HG03354 (cell line): ENCODE measurements at regions not wholly inside any gene's neighbourhood (a gene's known extent, or its start where the extent isn't known, plus 50 kb on each side); places are given as distances from the start of the nearest gene placed in this dataset.
A peak's percentile ranks its signal among the peaks of the same experiment; 100 is the strongest.
"Not testable (repeated sequence)": the region's sequence is repeated elsewhere in the genome, so short reads cannot be mapped to it uniquely, and the experiment has no call there.

Experiments
- ATAC-seq: cut with Tn5 transposase; IDR thresholded peaks from one replicate; pipeline ENCODE4 v1.9.1; 2021; ENCODE audit warnings: mild to moderate bottlenecking; ENCODE audit not compliant: unreplicated experiment, poor library complexity, severe bottlenecking

DNA sequence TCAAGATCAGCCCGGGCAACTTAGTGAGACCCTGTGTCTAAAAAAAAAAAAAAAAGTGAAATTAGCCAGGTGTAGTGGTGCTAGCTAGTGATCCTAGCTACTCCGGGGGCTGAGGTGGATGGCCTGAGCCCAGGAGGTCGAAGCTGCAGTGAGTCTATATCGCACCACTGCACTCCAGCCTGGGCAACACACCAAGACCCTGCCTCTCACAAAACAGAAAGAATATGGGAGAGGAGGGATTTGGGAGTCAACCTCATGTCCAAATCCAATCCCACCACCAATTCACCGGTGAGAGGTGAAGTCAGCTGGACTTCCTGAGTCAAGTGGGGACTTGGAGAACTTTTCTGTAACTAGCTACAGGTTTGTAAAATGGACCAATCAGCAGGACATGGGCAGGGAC is 80.5 kb upstream of the MFGE8 start:
- no peak for ATAC-seq

DNA sequence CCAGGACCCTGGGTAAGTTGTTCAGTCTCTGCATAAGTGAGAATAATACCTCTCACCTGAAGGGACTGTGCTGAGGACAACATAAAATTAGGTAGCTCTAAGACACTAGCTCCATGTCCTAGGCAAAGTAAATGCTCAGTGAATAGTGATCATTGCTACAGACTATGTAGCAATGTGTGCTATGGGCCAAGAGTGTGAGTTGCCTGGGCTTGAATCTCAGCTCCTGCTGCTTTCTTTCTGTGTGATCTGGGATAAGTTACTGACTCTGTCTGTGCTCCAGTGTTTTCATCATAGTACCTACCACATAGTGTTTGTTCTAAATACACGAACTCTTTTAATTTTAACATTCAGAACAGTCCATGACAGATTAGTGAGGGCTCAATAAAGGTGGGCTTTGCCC is 81.1 kb upstream of the MFGE8 start:
- ATAC-seq, result no peak

DNA sequence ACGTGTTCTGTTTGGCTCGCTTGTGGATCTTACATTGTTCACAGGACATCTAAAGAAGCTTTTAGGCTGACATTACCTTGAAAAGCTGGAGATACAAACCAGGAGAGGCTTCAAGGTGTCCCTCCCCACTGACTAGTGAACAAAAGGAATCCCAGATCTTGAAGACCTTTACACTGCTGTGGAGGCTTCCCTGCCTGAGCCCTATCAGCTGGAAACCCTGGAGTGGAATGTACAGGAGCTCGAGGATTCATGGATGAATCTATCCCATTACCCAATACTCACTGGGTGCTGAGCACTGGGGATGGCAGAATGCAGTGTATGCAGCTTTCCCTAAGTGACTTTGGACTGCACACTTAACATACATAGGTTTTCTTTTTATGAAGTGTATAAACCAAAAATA is 82.3 kb upstream of the MFGE8 start:
- ATAC-seq, result no peak

DNA sequence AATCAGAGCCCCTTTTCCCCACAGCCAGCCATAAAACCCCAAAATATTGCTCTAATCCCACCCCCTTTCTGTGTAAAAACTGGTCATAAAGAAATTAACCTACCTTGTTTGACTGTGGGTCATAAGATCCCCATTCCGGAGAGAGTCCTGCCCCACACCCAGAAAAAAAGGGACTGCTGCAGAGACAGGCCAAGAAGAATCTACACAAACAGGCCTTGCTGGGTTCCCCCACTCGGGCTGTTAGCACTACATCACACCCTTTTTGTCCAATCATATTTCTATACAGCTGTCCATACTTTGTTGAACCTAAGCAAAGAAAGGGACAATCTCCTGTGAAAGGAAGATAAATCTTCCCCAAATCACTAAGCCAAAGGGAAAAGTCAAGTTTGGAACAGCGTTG is 84.4 kb upstream of the MFGE8 start:
- no peak for ATAC-seq

DNA sequence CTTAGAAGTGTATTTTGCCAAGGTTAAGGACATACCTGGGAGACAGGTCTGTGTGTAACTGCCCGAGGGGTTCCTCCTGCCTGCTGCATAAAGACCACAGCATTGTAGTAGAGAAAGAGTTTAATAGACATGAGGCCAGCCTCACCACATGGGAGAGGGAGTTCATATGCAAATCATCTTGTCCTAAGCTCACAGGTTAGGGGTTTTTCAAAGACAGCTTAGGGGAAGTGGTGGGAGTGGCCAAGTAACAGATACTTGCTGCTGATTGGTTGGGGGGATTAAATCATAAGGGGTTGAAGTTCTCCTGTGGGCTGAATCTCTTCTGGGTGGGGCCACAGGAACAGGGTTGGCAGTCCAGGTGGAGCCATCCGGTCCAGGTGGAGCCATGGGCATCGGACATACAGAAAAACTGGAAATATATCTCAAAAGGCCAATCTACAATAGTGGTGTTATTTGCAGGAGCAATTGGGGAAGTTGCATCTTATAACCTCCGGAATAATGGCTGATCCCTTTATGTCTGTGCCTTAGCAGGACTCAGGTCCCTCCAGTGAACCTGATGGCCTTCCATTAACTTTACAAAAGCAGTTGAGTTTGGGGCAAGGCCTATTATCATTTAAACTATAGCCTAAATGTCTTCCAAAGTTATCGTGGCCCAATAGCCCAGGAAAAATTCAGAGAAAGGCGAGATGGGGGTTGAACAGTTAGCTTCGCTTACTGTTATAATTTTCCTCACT is 86.0 kb upstream of the MFGE8 start:
- ATAC-seq, result no peak

DNA sequence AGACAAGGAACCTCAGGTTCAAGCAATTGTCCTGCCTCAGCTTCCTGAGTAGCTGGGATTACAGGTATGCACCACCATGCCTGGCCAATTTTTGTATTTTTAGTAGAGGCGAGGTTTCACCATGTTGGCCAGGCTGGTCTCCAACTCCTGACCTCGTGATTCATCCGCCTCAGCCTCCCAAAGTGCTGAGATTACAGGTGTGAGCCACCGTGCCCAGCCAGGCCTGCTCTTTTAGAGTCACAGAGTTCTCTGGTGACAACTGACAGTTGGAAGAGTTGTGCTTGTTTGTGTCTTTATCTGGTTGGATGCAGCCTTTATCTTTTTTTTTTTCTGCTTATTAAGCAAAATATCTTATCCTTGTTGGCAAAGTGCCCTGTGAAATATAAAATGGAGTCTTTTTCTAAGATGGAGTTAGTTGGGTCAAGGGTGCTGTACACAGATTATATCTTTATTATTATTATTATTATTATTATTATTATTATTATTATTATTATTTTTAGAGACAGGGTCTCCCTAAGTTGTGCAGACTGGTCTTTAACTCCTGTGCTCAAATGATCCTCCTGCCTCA is 86.5 kb upstream of the ABHD2 start:
- not testable (repeated sequence) for ATAC-seq

DNA sequence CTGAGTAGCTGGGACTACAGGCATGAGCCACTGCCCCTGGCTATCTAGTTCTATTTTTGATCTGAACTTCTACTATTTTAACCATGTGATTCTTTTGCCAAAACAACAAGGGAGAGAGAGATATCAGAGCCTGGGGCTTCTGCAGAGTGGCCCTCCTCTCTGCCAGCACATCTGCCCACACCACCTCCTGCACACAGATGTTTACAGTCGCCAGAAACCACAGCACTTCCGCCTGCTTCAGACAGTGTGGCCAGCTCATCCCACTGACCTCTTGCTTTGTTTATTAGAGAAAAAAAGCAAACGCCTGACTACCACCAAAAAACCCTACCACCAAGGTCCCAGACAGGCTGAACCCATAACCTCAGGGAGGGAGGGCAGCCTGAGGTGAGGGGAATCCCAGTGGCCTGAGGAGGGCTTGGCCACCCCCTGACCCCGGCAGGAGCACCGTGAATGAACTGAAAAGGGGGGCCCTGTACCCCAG is 85.9 kb upstream of the ABHD2 start:
- ATAC-seq, result peak; percentile 90

DNA sequence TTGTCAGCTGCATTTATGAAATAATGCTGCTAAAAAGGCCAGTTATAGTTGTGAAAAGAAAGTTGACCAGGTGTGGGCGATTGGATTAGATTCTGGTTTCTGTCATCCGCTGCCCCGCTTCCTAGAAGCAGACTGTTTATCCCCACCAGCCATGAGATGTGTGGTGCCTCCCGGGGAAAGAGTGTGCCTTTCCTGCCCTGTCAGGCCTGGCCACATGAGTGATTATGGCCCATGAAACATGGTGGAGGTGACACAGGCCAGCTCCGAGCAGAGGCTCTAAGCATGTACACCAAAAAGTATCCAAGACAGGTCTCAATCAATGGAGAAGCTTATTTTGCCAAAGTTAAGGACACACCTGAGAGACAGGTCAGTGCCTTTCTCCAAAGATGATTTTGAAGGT is 85.4 kb upstream of the ABHD2 start:
- no peak for ATAC-seq

DNA sequence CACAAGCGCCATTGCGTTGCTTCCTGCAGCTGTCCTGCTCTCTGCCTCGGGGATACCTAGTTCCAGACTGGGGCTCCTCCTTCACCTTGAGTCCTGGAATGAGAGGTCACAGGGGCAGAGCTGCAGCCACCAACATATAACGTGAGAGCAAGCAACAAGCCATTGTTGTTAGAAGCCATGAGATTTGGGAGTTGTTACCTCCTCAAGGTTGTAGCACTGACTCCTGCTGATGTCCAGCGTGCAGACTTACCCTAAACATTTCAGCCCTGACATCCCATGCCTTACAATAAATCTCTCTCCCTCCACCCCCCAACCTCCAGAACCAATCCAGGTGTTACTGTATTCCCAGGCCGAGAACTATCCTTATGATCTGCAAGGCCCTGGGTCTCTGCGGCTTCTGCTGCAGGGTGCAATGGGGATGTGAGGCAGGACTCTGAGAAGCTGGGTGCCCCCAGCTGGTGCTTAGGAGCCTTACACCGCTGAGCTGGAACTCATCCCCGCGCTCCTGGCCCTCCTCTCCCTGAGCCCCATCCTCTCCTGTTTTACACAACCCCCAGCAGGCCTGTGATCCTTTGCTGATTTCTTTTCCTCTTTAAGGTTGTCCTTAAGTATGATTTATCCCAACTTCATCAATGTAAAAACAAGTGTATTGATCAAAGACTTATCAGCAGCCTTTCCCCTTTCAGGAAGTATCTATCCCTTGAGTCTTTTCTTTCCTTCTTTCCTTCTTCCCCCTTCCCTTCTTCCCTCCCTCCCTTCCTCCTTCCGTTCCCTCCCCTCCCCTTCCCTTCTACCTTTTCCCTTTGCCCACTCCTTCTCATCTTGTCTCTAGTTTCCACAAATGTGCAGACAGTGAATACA is 84.2 kb upstream of the ABHD2 start:
- ATAC-seq, result no peak

DNA sequence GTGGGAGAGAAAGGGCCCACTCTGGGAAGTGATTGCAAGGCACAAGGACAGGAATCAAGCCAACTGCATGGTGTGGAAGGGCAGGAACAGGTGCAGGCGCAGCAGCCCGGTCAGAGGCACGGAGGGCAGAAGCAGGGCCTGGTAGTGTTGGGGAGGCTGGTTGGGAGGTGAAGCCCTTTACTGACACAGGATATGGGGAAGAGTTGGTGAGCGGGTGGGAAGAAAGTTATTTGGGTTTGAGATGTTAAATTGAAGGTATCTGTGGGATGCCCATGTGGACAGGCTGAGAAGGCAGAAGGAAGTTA is 83.6 kb upstream of the ABHD2 start:
- ATAC-seq, result no peak

DNA sequence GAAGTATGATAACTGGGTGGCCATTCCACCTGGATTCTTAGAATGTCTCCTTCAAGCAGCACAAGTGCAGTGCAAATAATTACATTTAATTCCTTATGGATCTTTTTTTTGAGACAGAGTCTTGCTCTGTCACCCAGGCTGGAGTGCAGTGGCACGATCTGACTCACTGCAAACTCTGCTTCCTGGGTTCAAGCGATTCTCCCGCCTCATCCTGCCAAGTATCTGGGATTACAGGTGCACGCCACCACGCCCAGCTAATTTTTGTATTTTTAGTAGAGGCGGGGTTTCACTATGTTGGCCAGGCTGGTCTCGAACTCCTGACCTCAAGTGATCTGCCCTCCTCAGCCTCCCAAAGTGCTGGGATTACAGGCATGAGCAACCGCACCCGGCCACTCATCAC is 80.7 kb upstream of the ABHD2 start:
- not testable (repeated sequence) for ATAC-seq

DNA sequence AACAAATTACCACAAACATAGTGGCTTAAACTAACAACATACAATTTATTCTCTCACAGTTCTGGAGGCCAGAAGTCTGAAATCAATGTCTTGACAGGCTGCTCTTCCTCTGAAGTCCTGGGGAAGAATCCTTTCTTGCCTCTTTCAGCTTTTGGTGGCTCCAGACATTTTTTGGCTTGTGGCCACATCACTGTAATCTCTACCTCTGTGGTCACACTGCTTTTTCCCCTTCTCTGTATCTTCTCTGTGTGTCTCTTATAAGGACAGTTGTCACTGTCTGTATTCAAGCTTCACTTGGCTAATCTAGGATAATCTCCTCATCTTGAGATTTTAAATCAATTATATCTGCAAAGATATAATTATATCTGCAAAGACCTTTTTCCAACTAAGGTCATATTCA is 80.3 kb upstream of the ABHD2 start:
- no peak for ATAC-seq

DNA sequence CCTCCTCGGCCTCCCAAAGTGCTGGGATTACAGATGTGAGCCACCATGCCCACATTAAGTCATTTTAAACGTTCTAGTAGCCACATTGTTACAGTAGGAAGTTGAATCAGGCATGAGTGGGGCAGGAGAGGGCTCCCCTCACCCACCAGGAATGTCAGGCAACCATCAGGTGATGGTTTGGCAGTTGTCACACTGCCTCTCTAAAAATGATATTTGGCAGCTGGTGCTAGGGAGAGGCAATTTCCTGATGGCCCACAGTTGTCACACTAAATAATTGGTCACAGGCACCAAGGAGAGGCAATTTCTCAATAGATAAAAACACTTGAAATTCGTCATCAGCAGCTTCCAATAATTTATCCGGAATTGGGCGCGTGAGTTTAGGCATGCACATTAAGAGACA is 79.2 kb upstream of the ABHD2 start:
- no peak for ATAC-seq

DNA sequence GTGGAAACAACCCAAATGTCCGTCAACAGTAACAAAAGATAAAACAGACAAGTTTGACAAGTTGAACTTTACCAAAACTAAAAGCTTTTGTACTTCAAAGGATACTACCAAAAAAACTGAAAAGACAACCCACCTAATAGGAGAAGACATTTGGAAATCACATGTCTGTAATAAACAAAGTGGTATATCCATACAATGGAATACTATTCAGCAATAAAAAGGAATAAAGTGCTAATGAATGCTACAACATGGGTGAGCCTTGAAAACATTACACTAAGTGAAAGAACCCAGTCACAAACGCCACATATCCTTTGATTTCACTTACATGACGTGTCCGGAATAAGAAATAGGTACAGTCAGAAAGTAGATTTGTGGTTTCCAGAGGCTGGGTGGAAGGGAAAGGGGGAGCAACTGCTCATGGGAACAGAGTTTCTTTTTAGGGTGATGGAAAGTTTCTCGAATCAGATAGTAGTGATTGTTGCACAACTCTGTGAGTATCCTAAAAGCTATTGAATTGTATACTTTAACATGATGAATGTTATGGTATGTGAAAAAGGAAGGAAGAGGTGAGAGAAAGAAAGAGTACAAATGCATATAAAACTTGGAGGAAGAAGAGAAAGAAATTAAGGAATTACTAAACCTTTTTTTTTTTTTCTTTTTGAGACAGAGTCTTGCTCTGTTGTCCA is 72.7 kb upstream of the ABHD2 start:
- no peak for ATAC-seq

DNA sequence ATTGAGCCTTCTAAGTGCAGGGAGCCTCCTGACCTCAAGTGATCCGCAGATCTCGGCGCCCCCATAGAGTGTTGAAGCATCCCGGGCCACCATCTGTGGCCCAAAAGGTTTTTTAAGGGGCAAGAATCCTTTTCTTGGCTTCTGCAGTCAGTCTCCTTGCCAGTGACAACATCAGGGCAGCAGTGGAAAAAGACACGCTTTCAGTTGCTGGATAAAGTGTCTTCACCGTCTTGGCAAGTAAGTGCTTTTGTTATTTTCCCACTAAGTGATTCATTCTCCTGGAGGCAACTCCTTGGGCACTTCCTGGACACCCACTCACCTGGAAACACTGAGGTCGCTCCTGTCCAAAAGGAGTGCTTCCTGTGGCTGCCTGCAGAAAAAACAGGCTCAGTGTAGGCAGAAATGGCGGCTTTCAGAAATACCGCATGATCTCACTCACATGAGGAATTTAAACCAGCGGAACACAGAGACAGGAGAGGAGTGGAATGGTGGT is 71.7 kb upstream of the ABHD2 start:
- no peak for ATAC-seq

DNA sequence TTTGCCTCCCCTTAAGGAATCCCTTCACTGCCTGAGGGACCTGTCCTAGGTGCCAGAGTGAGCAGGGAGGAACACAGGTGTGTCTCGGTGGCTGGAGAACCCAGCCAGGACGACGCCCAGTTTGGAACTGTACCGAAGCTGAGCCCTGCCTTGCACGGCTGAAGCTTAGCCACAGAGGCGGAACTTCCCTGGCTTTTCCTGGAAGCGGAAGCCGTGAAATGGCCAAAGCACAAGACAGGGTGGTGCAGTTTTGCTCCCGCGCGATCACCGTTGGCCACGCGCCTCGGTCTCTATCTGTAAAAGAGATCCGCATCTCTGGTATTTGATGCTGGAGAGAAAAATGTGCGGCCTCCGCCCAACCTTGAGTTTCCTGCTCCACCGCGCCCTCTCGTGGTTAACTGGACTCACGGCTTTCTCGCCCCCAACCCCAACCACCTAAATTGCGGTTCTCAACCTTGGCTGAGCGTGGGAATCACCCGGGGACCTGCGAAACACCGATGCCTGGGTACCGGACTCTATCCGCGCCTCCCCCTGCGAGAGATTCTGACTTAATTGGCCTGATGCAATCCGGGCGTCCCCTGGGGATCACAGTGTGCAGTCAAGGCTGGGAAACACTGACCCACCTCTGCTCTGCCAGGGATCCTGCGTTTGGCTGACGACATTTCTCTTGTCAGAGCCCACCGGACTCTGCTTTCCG is 70.7 kb upstream of the ABHD2 start:
- ATAC-seq, result peak; percentile 74

DNA sequence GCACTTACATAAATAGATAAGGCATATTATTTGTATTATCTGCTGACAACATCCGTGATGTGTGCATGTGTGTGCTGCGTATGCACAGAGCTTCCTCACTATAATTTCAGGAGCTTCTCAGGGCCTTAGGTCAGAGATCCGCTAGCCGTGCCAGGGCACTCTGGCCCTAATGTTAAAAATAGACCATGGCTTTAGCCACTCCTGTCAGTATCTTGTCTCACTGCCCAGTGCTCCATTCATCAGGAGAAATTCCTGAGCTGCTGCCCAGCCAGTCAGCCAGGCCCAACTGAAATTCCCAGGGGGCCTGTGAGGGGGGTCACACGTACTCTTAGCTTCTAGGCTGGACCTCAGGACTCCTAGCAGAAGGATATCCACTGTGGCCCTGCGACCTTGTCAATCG is 70.0 kb upstream of the ABHD2 start:
- no peak for ATAC-seq

DNA sequence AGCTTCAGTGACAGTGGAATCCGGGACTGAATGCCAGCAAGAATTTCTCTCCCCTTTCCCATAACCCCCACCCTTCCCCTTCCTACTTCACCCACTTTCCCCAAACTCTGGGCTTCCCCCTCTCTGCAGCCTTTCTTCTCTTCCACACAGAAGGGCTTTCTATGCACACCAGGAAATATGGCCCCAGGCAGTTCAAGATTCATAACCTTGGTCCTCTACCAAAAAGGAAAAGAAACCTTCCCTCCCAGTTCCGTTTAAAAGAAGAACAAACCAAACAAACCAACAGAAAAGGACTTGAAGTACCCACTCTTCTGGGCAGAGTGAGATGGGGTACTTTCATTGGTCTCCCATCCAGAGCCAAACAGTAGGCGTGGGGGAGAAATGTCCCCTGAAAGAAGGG is 68.8 kb upstream of the ABHD2 start:
- ATAC-seq, result no peak

DNA sequence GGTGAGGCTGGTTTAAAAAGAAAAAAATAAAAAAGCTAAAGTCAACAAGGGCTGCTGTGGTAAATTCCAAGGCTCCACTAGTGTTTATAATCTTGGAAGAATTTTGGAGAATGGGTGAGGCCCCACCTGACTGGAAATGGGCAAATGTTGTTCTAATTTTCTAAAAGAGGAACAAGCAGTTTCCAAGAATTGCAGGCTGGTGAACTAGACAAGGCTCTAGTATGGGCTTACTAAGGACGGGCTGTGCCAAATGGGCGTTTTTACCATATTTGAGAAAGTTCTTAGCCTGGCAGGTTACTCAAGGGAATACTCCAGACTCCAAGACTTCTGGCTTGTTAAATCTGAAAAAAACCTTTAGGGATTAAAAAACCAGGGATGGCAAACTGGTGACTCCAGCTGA is 67.0 kb upstream of the ABHD2 start:
- no peak for ATAC-seq

DNA sequence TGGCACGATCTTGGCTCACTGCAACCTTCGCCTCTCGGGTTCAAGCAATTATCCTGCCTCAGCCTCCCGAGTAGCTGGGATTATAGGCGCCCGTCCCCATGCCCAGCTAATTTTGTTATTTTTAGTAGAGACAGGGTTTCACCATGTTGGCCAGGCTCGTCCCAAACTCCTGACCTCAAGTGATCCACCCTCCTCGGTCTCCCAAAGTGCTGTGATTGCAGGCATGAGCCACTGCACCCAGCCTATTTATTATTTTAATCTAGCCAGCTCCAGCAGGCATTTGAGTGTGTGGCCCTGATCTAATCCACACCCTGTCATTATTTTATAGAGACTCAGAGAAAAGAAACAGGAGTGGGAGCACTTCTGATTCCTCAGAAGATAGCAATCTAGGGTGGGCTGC is 66.4 kb upstream of the ABHD2 start:
- ATAC-seq, result not testable (repeated sequence)
